OCI-LY1 (cell line): ENCODE measurements at regions not wholly inside any gene's neighbourhood (a gene's known extent, or its start where the extent isn't known, plus 50 kb on each side); places are given as distances from the start of the nearest gene placed in this dataset.

Experiments
- CTCF ChIP-seq: fragments of 200-600 bp; sonication (generic), shearing (Covaris generic); IDR thresholded peaks from 2 replicates; pipeline ENCODE4 v1.5.1; 2017; ENCODE audit warnings: mild to moderate bottlenecking, antibody characterized with exemption, low read length, moderate library complexity, mixed read lengths
- EZH2 ChIP-seq: fragments of 200-600 bp; sonication (generic), shearing (Covaris generic); IDR thresholded peaks from 2 replicates; pipeline ENCODE4 v1.8.0; 2017; ENCODE audit warnings: borderline replicate concordance, mixed run types, mild to moderate bottlenecking, antibody characterized with exemption, low read length, moderate library complexity, mixed read lengths

GRCh38 chr2:43028188-43028587 is 198.2 kb downstream of the ZFP36L2 start:
- TF ChIP-seq CTCF (no peak), EZH2 (no peak)
